GM18858 (cell line): ENCODE measurements at regions not wholly inside any gene's neighbourhood (a gene's known extent, or its start where the extent isn't known, plus 50 kb on each side); places are given as distances from the start of the nearest gene placed in this dataset.
"Not testable (repeated sequence)": the region's sequence is repeated elsewhere in the genome, so short reads cannot be mapped to it uniquely, and the experiment has no call there.

Experiments used
- ATAC-seq: cut with Tn5 transposase; IDR thresholded peaks from one replicate; pipeline ENCODE4 v1.9.1; 2021; ENCODE audit not compliant: unreplicated experiment

GRCh38 chr7:89616829-89617228 lies 537.4 kb upstream of the STEAP1 start:
- ATAC-seq = not testable (repeated sequence)

GRCh38 chr7:89618274-89618673 lies 536.0 kb upstream of the STEAP1 start:
- no peak for ATAC-seq

- ATAC-seq = no peak
Observed at GRCh38 chr7:89621925-89622641, 532.2 kb upstream of the STEAP1 start.

- peak; percentile 96 for ATAC-seq
Observed at GRCh38 chr7:89623018-89623672, 531.1 kb upstream of the STEAP1 start.

- ATAC-seq = not testable (repeated sequence)
Observed at GRCh38 chr7:89624155-89624554, 530.1 kb upstream of the STEAP1 start.

GRCh38 chr7:89648509-89648908 lies 505.8 kb upstream of the STEAP1 start:
- no peak for ATAC-seq

GRCh38 chr7:89655946-89656345 lies 498.3 kb upstream of the STEAP1 start:
- ATAC-seq = no peak

GRCh38 chr7:89661876-89662275 lies 492.4 kb upstream of the STEAP1 start:
- no peak for ATAC-seq

GRCh38 chr7:89666136-89666835 lies 488.0 kb upstream of the STEAP1 start:
- no peak for ATAC-seq

- no peak for ATAC-seq
Observed at GRCh38 chr7:89680161-89680560, 474.1 kb upstream of the STEAP1 start.

GRCh38 chr7:89681448-89681847 lies 472.8 kb upstream of the STEAP1 start:
- no peak for ATAC-seq

- ATAC-seq = no peak
Observed at GRCh38 chr7:89685287-89685686, 469.0 kb upstream of the STEAP1 start.

GRCh38 chr7:89687211-89687610 lies 467.1 kb upstream of the STEAP1 start:
- no peak for ATAC-seq

- ATAC-seq = no peak
Observed at GRCh38 chr7:89695241-89695640, 459.0 kb upstream of the STEAP1 start.

- no peak for ATAC-seq
Observed at GRCh38 chr7:89714131-89714530, 440.1 kb upstream of the STEAP1 start.

- not testable (repeated sequence) for ATAC-seq
Observed at GRCh38 chr7:89718941-89719340, 435.3 kb upstream of the STEAP1 start.

- ATAC-seq = no peak
Observed at GRCh38 chr7:89728481-89728880, 425.8 kb upstream of the STEAP1 start.

- ATAC-seq = no peak
Observed at GRCh38 chr7:89731751-89732445, 422.4 kb upstream of the STEAP1 start.

GRCh38 chr7:89738549-89738948 lies 415.7 kb upstream of the STEAP1 start:
- ATAC-seq = no peak

- ATAC-seq = no peak
Observed at GRCh38 chr7:89757910-89758309, 396.4 kb upstream of the STEAP1 start.

- ATAC-seq = no peak
Observed at GRCh38 chr7:89760690-89761089, 393.6 kb upstream of the STEAP1 start.
